Ascending aorta (tissue), 2 donors: ENCODE measurements at regions not wholly inside any gene's neighbourhood (a gene's known extent, or its start where the extent isn't known, plus 50 kb on each side); places are given as distances from the start of the nearest gene placed in this dataset.

Experiments used
- DNase-seq, 2 donors: peaks; one replicate each; pipeline ENCODE4 v3.0.0-alpha.2; 2019; ENCODE audit warnings: low spot score in 2 of 2
- H3K27ac ChIP-seq, 2 donors: fragments of 200-600 bp; sonication (generic); one replicate each; pipeline ENCODE4 v1.5.1; 2016 to 2017; ENCODE audit warnings: mild to moderate bottlenecking in 1 of 2
- H3K27me3 ChIP-seq: fragments of 200-600 bp; sonication (generic); one replicate; pipeline ENCODE4 v1.5.1; 2017
- H3K36me3 ChIP-seq, 2 donors: fragments of 200-600 bp; sonication (generic); one replicate each; pipeline ENCODE4 v1.5.1; 2016
- H3K4me1 ChIP-seq, 2 donors: fragments of 200-600 bp; sonication (generic); one replicate each; pipeline ENCODE4 v1.5.1; 2016 to 2017; ENCODE audit warnings: mild to moderate bottlenecking in 1 of 2
- H3K4me3 ChIP-seq, 2 donors: fragments of 200-600 bp; sonication (generic); one replicate each; pipeline ENCODE4 v1.5.1; 2016 to 2017; ENCODE audit warnings: mild to moderate bottlenecking in 1 of 2
- H3K9me3 ChIP-seq, 2 donors: fragments of 200-600 bp; sonication (generic); one replicate each; pipeline ENCODE4 v1.5.1; 2016
- intact Hi-C: fragments of 100-400 bp; cut with DNase I; formaldehyde crosslinking; loops from one replicate; pipeline ENCODE4 v1.15.1; 2023
- TF ChIP-seq, protein P1 (sequence below), 3 experiments: fragments of 200-600 bp in 2 of 3; fragments of 450-650 bp in 1 of 3; sonication (generic) in 2 of 3; IDR thresholded peaks; one replicate each; pipeline ENCODE4 v1.5.1; 2016 to 2019; ENCODE audit warnings: antibody characterized with exemption in 3 of 3, mild to moderate bottlenecking in 1 of 3, moderate library complexity in 1 of 3

DNA sequence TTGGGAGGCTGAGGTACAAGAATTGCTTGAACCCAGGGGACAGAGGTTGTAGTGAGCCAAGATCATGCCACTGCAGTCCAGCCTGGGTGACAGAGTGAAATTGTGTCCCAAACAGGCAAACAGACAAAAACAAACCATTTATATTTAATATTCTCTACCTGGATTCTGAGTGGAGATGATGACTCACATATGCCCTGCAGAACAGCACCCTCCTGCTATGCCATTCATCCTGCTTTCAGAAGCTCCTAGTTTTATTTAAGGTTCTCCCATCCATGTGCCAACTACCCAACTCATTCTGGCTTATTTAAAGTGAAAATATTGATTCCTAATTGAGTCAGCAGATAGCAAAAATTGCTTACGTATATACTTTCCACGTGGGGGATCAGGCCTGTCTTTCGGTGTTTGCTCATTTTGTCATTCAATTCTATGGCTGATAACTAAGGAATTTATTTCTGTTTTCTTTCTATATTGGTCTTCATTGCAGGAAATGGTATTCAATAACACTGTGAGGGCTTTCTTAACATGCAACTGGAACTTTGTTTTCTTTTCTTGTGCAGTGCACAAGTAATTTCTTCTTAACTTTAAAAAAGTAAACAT, 459.1 kb upstream of the JAG1 start:
- H3K4me3 ChIP-seq, result no peak overlapping the region
- H3K9me3 ChIP-seq, result no peaks in the 10 kb centered on the region
- H3K4me1 ChIP-seq, result no peaks in the 10 kb centered on the region
- TF ChIP-seq, protein P1, sequence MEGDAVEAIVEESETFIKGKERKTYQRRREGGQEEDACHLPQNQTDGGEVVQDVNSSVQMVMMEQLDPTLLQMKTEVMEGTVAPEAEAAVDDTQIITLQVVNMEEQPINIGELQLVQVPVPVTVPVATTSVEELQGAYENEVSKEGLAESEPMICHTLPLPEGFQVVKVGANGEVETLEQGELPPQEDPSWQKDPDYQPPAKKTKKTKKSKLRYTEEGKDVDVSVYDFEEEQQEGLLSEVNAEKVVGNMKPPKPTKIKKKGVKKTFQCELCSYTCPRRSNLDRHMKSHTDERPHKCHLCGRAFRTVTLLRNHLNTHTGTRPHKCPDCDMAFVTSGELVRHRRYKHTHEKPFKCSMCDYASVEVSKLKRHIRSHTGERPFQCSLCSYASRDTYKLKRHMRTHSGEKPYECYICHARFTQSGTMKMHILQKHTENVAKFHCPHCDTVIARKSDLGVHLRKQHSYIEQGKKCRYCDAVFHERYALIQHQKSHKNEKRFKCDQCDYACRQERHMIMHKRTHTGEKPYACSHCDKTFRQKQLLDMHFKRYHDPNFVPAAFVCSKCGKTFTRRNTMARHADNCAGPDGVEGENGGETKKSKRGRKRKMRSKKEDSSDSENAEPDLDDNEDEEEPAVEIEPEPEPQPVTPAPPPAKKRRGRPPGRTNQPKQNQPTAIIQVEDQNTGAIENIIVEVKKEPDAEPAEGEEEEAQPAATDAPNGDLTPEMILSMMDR (IDR thresholded peaks at IDR 0.05), result no peak
- no peaks in the 10 kb centered on the region for H3K36me3 ChIP-seq
- H3K27me3 ChIP-seq, result no peaks in the 10 kb centered on the region
- no peak for DNase-seq
- intact Hi-C loops, result no loop called here
- H3K27ac ChIP-seq, result no peak overlapping the region

DNA sequence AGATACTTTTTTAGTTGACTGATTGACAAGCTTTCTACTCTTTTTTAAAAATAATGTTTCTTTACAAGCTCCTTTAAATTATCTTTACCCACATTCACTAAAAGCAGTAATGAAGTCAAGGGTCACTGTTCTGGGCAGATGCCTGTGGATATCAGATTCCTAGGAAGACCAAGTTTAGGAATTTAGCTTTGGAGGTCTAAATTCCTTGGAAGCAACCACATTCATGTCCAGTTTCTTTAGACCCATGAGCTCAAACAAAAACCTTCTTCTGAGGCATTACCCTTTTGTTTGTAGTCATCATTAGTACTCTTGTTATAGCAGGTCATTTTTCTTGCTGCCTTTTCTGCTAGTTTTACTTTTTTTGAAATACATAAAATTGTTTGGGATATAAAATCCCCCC, 462.9 kb upstream of the JAG1 start:
- intact Hi-C loops, result no loop called here
- TF ChIP-seq, protein P1 (IDR thresholded peaks at IDR 0.05), result no peak
- Histone ChIP-seq H3K36me3 (no peaks in the 10 kb centered on the region), H3K27ac (no peak overlapping the region), H3K4me1 (no peaks in the 10 kb centered on the region), H3K27me3 (no peaks in the 10 kb centered on the region), H3K9me3 (no peaks in the 10 kb centered on the region), H3K4me3 (no peak overlapping the region)
- DNase-seq, result no peak

DNA sequence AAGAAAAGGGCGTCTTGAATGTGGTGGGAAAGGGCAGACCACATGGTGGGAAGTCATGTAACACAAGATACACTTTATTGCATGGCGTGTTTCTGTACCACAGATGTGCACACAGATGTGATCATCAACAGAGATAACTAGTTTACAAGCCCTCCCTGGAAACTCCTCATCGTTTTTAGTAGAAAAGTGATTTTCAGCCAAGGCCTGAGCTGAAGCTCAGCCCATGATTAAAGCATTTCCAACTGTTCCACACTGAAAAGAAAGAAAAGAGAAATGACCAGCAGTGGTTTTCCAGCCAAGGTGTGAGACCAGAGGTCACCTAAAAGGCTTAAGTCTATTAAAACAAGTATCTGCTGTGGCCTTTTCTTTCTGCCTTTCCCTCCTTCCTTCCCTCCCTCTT, 463.9 kb upstream of the JAG1 start:
- intact Hi-C loops, result no loop called here
- H3K27ac ChIP-seq, result no peak overlapping the region

DNA sequence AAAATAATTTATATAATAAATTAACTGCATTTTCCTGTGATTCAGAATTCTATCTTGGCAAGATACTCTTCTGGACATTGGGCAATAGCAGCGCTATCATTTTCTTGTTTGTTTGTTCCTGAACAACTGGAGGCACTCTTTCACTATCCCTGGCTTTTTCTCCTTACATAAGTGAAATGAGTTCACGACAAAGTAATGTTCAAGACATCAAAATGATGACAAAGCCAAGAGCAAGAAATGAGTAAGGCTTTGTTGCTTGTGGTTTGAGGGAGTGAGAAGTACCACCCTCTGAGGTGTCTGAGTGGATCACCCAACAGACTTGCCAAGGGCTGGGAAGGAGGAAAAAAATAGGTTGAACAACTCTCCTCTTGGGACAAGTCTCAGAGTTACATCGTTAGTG, 466.6 kb upstream of the JAG1 start:
- Histone ChIP-seq H3K4me3 (no peak overlapping the region), H3K27ac (no peak overlapping the region), H3K9me3 (no peaks in the 10 kb centered on the region), H3K36me3 (no peaks in the 10 kb centered on the region), H3K27me3 (no peaks in the 10 kb centered on the region), H3K4me1 (peaks cover 0 to 8% of the 10 kb centered on the region in 2 donors)
- intact Hi-C loops, result no loop called here
- DNase-seq, result no peak
- TF ChIP-seq, protein P1 (IDR thresholded peaks at IDR 0.05), result no peak

More for the DNA sequence above, 463.9 kb upstream of the JAG1 start:
- no peaks in the 10 kb centered on the region for H3K9me3 ChIP-seq
- H3K27me3 ChIP-seq, result no peaks in the 10 kb centered on the region
- DNase-seq, result no peak
- no peak overlapping the region for H3K4me3 ChIP-seq
- TF ChIP-seq, protein P1 (IDR thresholded peaks at IDR 0.05), result no peak
- no peaks in the 10 kb centered on the region for H3K4me1 ChIP-seq
- H3K36me3 ChIP-seq, result no peaks in the 10 kb centered on the region

DNA sequence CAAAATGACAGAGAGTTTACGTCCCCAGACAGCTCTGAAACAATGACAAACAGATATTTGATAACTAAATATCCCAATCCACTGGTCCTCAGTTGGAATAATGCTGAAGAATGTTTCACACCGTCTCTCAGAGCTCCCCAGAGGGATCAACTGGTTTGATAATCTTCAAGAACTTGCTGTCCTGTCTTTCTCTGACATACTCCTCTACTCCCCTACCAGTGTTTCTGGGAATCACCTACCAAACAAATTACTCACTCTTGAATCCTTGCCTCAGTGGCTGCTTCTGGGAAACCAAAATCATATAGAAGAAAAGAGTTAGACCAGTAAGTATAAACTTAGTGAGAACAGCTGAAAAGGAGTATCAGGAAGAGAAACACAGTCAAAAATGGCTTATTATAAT, 469.7 kb upstream of the JAG1 start:
- Histone ChIP-seq H3K27ac (no peak overlapping the region), H3K36me3 (no peaks in the 10 kb centered on the region), H3K9me3 (no peaks in the 10 kb centered on the region), H3K4me3 (no peak overlapping the region), H3K27me3 (no peaks in the 10 kb centered on the region), H3K4me1 (peaks cover 0 to 8% of the 10 kb centered on the region in 2 donors)
- TF ChIP-seq, protein P1 (IDR thresholded peaks at IDR 0.05), result no peak
- intact Hi-C loops, result no loop called here
- no peak for DNase-seq
